SK-N-MC (cell line): ENCODE measurements at regions not wholly inside any gene's neighbourhood (a gene's known extent, or its start where the extent isn't known, plus 50 kb on each side); places are given as distances from the start of the nearest gene placed in this dataset.

ENCODE experiments used
- DNase-seq: peaks from one replicate; pipeline ENCODE4 v3.0.0-alpha.2; 2011; ENCODE audit warnings: low read depth, low spot score
- H3K27ac ChIP-seq: fragments of 200-600 bp; sonication (generic); 2 replicates; pipeline ENCODE4 v1.5.1; 2016; ENCODE audit warnings: mixed run types
- H3K36me3 ChIP-seq: fragments of 200-600 bp; sonication (generic); 2 replicates; pipeline ENCODE4 v1.6.1; 2017; ENCODE audit warnings: antibody characterized with exemption, low read length, mixed read lengths; ENCODE audit not compliant: insufficient read depth
- H3K4me3 ChIP-seq: fragments of 200-600 bp; sonication (generic); 2 replicates; pipeline ENCODE4 v1.5.1; 2016
- H3K9ac ChIP-seq: fragments of 200-600 bp; sonication (generic); 2 replicates; pipeline ENCODE4 v1.8.0; 2017; ENCODE audit warnings: mixed run types, mixed read lengths; ENCODE audit not compliant: insufficient read length
- H3K9me3 ChIP-seq: fragments of 200-600 bp; sonication (generic); 2 replicates; pipeline ENCODE4 v1.6.1; 2017; ENCODE audit warnings: low read depth, mild to moderate bottlenecking, antibody characterized with exemption, low read length, moderate library complexity, mixed read lengths
- EZH2 ChIP-seq: fragments of 200-600 bp; sonication (generic); IDR thresholded peaks from one replicate; pipeline ENCODE4 v1.6.1; 2017; ENCODE audit warnings: antibody characterized with exemption
- FOXP2 ChIP-seq: optimal IDR thresholded peaks from 2 replicates; pipeline ENCODE3; 2011; ENCODE audit warnings: mild to moderate bottlenecking, moderate library complexity; ENCODE audit not compliant: insufficient read depth; ENCODE audit errors: extremely low read length, control extremely low read depth
- POLR2AphosphoS5 ChIP-seq: IDR thresholded peaks from 2 replicates; pipeline ENCODE4 v1.6.1; 2012; ENCODE audit warnings: mild to moderate bottlenecking, low read depth, low read length, borderline replicate concordance

- H3K36me3 ChIP-seq: no peaks in the 10 kb centered on the region
- no peak for DNase-seq
- H3K27ac ChIP-seq: no peak overlapping the region
- no peak for TF ChIP-seq FOXP2
- TF ChIP-seq POLR2AphosphoS5: no peak
- no peak for TF ChIP-seq EZH2
- no peak overlapping the region for H3K4me3 ChIP-seq
- no peak overlapping the region for H3K9ac ChIP-seq
- no peaks in the 10 kb centered on the region for H3K9me3 ChIP-seq
Measured at GRCh38 chr2:126208266-126208665, 447.7 kb upstream of the GYPC start.

GRCh38 chr2:126212735-126213134, 443.2 kb upstream of the GYPC start:
- Histone ChIP-seq H3K9me3 (no peaks in the 10 kb centered on the region), H3K4me3 (no peak overlapping the region), H3K9ac (no peak overlapping the region), H3K36me3 (no peaks in the 10 kb centered on the region), H3K27ac (no peak overlapping the region)
- TF ChIP-seq POLR2AphosphoS5 (no peak), EZH2 (no peak)
- no peak for DNase-seq

- no peak overlapping the region for H3K27ac ChIP-seq
- TF ChIP-seq FOXP2 (no peak), EZH2 (no peak), POLR2AphosphoS5 (no peak)
- H3K36me3 ChIP-seq: no peaks in the 10 kb centered on the region
- no peak overlapping the region for H3K4me3 ChIP-seq
- DNase-seq: no peak
- H3K9me3 ChIP-seq: no peaks in the 10 kb centered on the region
- H3K9ac ChIP-seq: no peak overlapping the region
Measured at GRCh38 chr2:126219081-126219480, 436.9 kb upstream of the GYPC start.

- H3K9me3 ChIP-seq: no peaks in the 10 kb centered on the region
- no peak for TF ChIP-seq EZH2
- TF ChIP-seq POLR2AphosphoS5: no peak
- TF ChIP-seq FOXP2: no peak
- H3K9ac ChIP-seq: no peak overlapping the region
- H3K36me3 ChIP-seq: no peaks in the 10 kb centered on the region
- no peak for DNase-seq
- H3K4me3 ChIP-seq: no peak overlapping the region
- no peak overlapping the region for H3K27ac ChIP-seq
Measured at GRCh38 chr2:126220331-126220730, 435.6 kb upstream of the GYPC start.

- Histone ChIP-seq H3K4me3 (no peak overlapping the region), H3K9me3 (no peaks in the 10 kb centered on the region), H3K36me3 (no peaks in the 10 kb centered on the region), H3K27ac (no peak overlapping the region), H3K9ac (no peak overlapping the region)
- TF ChIP-seq EZH2: no peak
- no peak for TF ChIP-seq POLR2AphosphoS5
- TF ChIP-seq FOXP2: no peak
- no peak for DNase-seq
Measured at GRCh38 chr2:126221506-126221905, 434.5 kb upstream of the GYPC start.

- Histone ChIP-seq H3K9me3 (no peaks in the 10 kb centered on the region), H3K27ac (no peak overlapping the region), H3K36me3 (no peaks in the 10 kb centered on the region), H3K9ac (no peak overlapping the region), H3K4me3 (no peak overlapping the region)
- TF ChIP-seq EZH2 (no peak), POLR2AphosphoS5 (no peak), FOXP2 (no peak)
- DNase-seq: no peak
Measured at GRCh38 chr2:126222278-126222677, 433.7 kb upstream of the GYPC start.

GRCh38 chr2:126224776-126225175, 431.2 kb upstream of the GYPC start:
- no peak overlapping the region for H3K27ac ChIP-seq
- TF ChIP-seq EZH2 (no peak), FOXP2 (no peak), POLR2AphosphoS5 (no peak)
- H3K36me3 ChIP-seq: no peaks in the 10 kb centered on the region
- no peak overlapping the region for H3K9ac ChIP-seq
- no peaks in the 10 kb centered on the region for H3K9me3 ChIP-seq
- H3K4me3 ChIP-seq: no peak overlapping the region
- DNase-seq: no peak

- no peaks in the 10 kb centered on the region for H3K9me3 ChIP-seq
Measured at GRCh38 chr2:126227250-126227649, 428.7 kb upstream of the GYPC start.

GRCh38 chr2:126228531-126228930, 427.4 kb upstream of the GYPC start:
- TF ChIP-seq FOXP2 (no peak), POLR2AphosphoS5 (no peak), EZH2 (no peak)
- no peaks in the 10 kb centered on the region for H3K36me3 ChIP-seq
- no peaks in the 10 kb centered on the region for H3K9me3 ChIP-seq
- H3K9ac ChIP-seq: no peak overlapping the region
- H3K4me3 ChIP-seq: no peak overlapping the region
- H3K27ac ChIP-seq: no peak overlapping the region
- no peak for DNase-seq

More at GRCh38 chr2:126227250-126227649, 428.7 kb upstream of the GYPC start:
- H3K36me3 ChIP-seq: no peaks in the 10 kb centered on the region
- no peak overlapping the region for H3K4me3 ChIP-seq
- TF ChIP-seq POLR2AphosphoS5 (no peak), EZH2 (no peak), FOXP2 (no peak)
- DNase-seq: no peak
- no peak overlapping the region for H3K9ac ChIP-seq
- H3K27ac ChIP-seq: no peak overlapping the region

GRCh38 chr2:126238251-126238650, 417.7 kb upstream of the GYPC start:
- Histone ChIP-seq H3K9ac (no peak overlapping the region), H3K9me3 (no peaks in the 10 kb centered on the region), H3K4me3 (no peak overlapping the region), H3K36me3 (no peaks in the 10 kb centered on the region), H3K27ac (no peak overlapping the region)
- DNase-seq: no peak
- TF ChIP-seq EZH2: no peak
- no peak for TF ChIP-seq POLR2AphosphoS5
- TF ChIP-seq FOXP2: no peak
